ENCODE measurements at regions not wholly inside any gene's neighbourhood (a gene's known extent, or its start where the extent isn't known, plus 50 kb on each side); places are given as distances from the start of the nearest gene placed in this dataset.

DNA sequence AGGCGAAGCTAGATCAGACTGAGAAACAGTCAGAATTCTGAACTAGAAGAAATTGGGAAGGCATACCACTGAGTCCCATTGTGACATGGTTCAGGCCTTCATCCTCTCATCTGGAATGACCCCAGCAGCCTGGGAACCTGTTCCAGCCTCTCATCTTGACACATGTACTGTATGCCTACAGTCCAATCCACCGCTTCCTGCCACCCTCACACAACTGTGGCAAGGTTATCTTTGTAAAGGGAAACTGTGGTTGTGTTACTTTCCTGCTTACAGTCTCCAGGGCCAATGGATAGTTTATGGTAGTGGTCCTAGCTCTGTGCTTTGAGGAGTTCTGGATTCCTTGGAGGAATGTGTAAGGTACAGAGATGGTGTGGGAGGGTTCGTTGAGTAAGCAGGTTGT, 296.9 kb upstream of the TRIB2 start:
- Mint-ChIP-seq H3K27me3 (no peaks in the 10 kb centered on the region), H3K4me3 (no peak overlapping the region), H3K36me3 (ENCODE audit: low read depth) (no peaks in the 10 kb centered on the region), H3K27ac (no peak overlapping the region), H3K9me3 (no peaks in the 10 kb centered on the region), H3K4me1 (ENCODE audit: low read depth) (peaks cover 16% of the 10 kb centered on the region)
- DNase-seq (no peak), ATAC-seq (no peak)
- TF ChIP-seq, protein P1, sequence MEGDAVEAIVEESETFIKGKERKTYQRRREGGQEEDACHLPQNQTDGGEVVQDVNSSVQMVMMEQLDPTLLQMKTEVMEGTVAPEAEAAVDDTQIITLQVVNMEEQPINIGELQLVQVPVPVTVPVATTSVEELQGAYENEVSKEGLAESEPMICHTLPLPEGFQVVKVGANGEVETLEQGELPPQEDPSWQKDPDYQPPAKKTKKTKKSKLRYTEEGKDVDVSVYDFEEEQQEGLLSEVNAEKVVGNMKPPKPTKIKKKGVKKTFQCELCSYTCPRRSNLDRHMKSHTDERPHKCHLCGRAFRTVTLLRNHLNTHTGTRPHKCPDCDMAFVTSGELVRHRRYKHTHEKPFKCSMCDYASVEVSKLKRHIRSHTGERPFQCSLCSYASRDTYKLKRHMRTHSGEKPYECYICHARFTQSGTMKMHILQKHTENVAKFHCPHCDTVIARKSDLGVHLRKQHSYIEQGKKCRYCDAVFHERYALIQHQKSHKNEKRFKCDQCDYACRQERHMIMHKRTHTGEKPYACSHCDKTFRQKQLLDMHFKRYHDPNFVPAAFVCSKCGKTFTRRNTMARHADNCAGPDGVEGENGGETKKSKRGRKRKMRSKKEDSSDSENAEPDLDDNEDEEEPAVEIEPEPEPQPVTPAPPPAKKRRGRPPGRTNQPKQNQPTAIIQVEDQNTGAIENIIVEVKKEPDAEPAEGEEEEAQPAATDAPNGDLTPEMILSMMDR (IDR thresholded peaks at IDR 0.05) = no peak
- ChIA-PET POLR2A (no interaction called here), CTCF (no interaction called here)
- intact Hi-C loops (cut with micrococcal nuclease) = loop anchor here (10.0 kb wide), 1 partner anchor 585 kb away; no protein-coding TSS in a partner anchor

DNA sequence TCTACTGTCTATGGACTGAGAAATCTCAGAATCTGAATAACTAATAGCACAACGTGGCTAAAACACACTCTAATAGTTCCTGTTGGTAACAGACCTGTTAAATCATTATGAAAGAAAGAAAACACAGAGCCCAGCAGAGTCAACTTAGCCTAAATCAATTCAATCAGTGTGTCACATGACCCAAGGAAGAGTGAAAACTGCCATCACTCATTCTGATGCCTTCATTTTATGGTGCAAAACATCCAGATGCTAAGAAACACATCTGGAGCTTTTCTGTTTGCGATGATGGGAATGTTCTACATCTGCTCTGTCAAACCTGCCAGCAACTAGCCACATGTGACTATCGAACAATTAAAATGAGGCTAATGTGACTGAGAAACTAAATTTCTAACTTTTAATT, 295.7 kb upstream of the TRIB2 start:
- no peak overlapping the region for H3K4me3 Mint-ChIP-seq
- ATAC-seq = no peak
- intact Hi-C loops (cut with micrococcal nuclease) = no loop called here
- H3K27ac Mint-ChIP-seq = no peak overlapping the region
- TF ChIP-seq, protein P1 (IDR thresholded peaks at IDR 0.05) = no peak
- ChIA-PET CTCF (interaction anchor here (0.8 to 1.4 kb wide), 2 partner anchors 296 to 586 kb away, joined by 4 to 6 read pairs; partner anchors contain the start of gene TRIB2), POLR2A (no interaction called here)
- H3K9me3 Mint-ChIP-seq = no peaks in the 10 kb centered on the region
- no peaks in the 10 kb centered on the region for H3K27me3 Mint-ChIP-seq
- DNase-seq = no peak
- no peaks in the 10 kb centered on the region for H3K36me3 Mint-ChIP-seq (ENCODE audit: low read depth)
- H3K4me1 Mint-ChIP-seq (ENCODE audit: low read depth) = peaks cover 12% of the 10 kb centered on the region

DNA sequence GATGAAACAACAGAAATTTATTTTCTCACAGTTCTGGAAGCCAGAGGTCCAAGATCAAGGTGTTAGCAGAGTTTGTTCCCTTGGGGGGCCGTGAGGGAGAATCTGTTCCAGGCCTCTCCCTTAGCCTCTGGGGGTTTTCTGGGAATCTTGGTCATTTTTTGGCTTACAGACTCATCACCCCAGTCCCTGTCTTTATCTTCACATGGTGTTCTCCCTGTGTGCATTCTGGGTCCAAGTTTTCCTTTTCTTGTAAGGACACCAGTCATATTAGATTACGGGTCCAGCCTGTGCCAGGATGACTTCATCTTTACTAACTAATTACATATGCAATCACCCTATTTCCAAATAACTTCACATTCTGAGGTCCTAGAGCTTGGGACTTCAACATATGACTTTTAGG, 292.5 kb upstream of the TRIB2 start:
- intact Hi-C loops (cut with micrococcal nuclease) = no loop called here
- ATAC-seq = no peak
- no peak for DNase-seq
- Mint-ChIP-seq H3K27ac (no peak overlapping the region), H3K4me1 (ENCODE audit: low read depth) (peaks cover 5% of the 10 kb centered on the region), H3K27me3 (no peaks in the 10 kb centered on the region), H3K36me3 (ENCODE audit: low read depth) (no peaks in the 10 kb centered on the region), H3K9me3 (no peaks in the 10 kb centered on the region), H3K4me3 (no peak overlapping the region)
- CTCF ChIA-PET = no interaction called here
- TF ChIP-seq, protein P1 (IDR thresholded peaks at IDR 0.05) = no peak
- POLR2A ChIA-PET = no interaction called here

DNA sequence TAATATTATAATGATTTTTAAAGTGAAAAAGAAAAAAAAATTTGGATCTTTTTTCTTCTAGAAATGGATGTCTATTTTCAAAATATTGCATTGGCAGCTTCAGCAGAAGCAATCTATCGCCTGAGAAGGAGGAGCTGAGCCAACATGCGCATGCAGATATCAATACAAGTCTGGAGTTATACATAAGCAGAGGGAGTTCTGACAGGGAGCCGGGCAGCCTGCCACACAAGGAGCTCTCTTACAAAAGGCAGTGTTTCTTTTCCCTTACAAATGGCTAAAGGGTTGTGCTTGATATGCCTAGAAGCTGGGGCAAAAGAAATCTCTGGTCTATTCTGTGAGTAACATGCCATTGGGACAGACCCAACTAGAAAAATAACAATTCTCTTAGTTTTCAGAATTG, 291.9 kb upstream of the TRIB2 start:
- TF ChIP-seq, protein P1 (IDR thresholded peaks at IDR 0.05) = no peak
- intact Hi-C loops (cut with micrococcal nuclease) = no loop called here
- no peaks in the 10 kb centered on the region for H3K27me3 Mint-ChIP-seq
- DNase-seq (no peak), ATAC-seq (no peak)
- no peaks in the 10 kb centered on the region for H3K9me3 Mint-ChIP-seq
- H3K4me3 Mint-ChIP-seq = no peak overlapping the region
- H3K36me3 Mint-ChIP-seq (ENCODE audit: low read depth) = no peaks in the 10 kb centered on the region
- H3K4me1 Mint-ChIP-seq (ENCODE audit: low read depth) = peaks cover 4% of the 10 kb centered on the region
- no peak overlapping the region for H3K27ac Mint-ChIP-seq
- ChIA-PET POLR2A (no interaction called here), CTCF (no interaction called here)

DNA sequence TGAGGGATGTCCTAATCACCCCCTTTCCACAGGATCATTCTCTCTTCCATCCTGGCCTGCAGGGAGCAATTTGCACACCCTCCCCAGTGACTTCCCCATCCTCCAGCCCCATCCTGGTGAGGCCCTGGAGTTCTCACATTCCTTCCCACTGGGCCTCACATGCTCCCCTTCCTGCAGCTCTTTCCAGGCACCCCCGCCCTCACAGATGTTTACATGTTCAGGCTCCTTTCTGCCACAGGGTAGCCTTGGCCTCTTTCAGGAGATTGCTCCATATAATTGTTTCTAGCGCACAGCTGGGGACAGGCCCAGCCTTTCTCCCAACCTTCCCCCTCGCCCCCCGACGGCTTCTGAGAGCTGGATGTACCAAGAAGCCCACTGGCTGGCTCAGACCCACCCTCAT, 288.4 kb upstream of the TRIB2 start:
- CTCF ChIA-PET = no interaction called here
- ATAC-seq = no peak
- no peak overlapping the region for H3K27ac Mint-ChIP-seq
- DNase-seq = no peak
- H3K36me3 Mint-ChIP-seq (ENCODE audit: low read depth) = no peaks in the 10 kb centered on the region
- intact Hi-C loops (cut with micrococcal nuclease) = no loop called here
- TF ChIP-seq, protein P1 (IDR thresholded peaks at IDR 0.05) = no peak
- no peaks in the 10 kb centered on the region for H3K9me3 Mint-ChIP-seq
- no peaks in the 10 kb centered on the region for H3K27me3 Mint-ChIP-seq
- peaks cover 9% of the 10 kb centered on the region for H3K4me1 Mint-ChIP-seq (ENCODE audit: low read depth)
- POLR2A ChIA-PET = no interaction called here
- no peak overlapping the region for H3K4me3 Mint-ChIP-seq

Measured in activated CD8-positive, alpha-beta T cell treated with anti-CD3 and anti-CD28 coated beads for 36 hours (primary cell).